NCI-H1930 (cell line): ENCODE measurements at regions not wholly inside any gene's neighbourhood (a gene's known extent, or its start where the extent isn't known, plus 50 kb on each side); places are given as distances from the start of the nearest gene placed in this dataset.
"Not testable (repeated sequence)": the region's sequence is repeated elsewhere in the genome, so short reads cannot be mapped to it uniquely, and the experiment has no call there.

Experiments
- DNase-seq, 2 experiments: peaks; one replicate each; lab custom pipeline; 2025; lab: John Stamatoyannopoulos, UW

- no peak for DNase-seq
Measured at GRCh38 chr16:75837681-75838080, 111.4 kb upstream of the CPHXL start.

DNA sequence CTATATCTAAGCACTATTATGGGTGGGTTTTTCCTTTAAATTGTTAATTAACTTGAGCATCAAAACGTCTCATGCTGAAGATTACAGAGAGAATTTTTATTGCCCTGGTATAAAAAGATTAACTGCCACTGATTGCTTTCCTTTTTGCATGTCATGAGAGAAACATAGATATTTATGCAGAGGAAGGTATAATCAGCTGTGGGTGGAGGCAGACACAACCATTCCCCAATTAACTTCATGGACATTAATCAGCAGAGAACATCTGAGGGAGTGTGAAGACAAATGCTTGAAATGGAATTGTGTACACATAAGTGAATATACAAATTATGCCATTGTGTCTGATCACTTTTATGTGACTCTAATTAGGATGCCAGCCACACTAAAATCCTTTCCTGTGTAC, 115.2 kb upstream of the CPHXL start:
- DNase-seq, result no peak

GRCh38 chr16:75847172-75847571, 120.9 kb upstream of the CPHXL start:
- no peak for DNase-seq

- DNase-seq, result no peak
Measured at GRCh38 chr16:75854152-75854551, 127.9 kb upstream of the CPHXL start.

GRCh38 chr16:75860326-75861053, 134.2 kb upstream of the CPHXL start:
- no peak for DNase-seq

- DNase-seq, result no peak
Measured at GRCh38 chr16:75861311-75862097, 135.2 kb upstream of the CPHXL start.

GRCh38 chr16:75862098-75862386, 135.8 kb upstream of the CPHXL start:
- no peak for DNase-seq

- DNase-seq, result no peak
Measured at GRCh38 chr16:75864243-75864642, 138.0 kb upstream of the CPHXL start.

DNA sequence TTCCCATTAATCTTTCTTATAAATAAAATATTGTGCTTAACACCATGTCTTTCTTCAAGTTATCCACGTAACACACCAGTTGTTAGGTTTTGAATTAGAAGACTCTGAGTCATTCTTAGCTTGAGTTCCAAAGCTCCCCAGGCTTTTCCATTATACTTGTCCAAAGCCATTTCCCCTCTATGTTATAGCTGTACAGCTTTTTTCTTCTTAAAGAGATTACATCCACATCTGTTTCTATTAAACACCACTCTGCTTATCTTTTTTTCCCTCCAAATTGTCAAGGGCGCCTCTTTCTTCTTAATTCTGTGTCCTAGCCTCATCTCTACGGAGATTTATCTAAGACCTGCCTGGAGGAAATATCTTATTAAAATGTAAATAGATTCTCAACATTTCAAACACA, 139.4 kb upstream of the CPHXL start:
- no peak for DNase-seq

DNA sequence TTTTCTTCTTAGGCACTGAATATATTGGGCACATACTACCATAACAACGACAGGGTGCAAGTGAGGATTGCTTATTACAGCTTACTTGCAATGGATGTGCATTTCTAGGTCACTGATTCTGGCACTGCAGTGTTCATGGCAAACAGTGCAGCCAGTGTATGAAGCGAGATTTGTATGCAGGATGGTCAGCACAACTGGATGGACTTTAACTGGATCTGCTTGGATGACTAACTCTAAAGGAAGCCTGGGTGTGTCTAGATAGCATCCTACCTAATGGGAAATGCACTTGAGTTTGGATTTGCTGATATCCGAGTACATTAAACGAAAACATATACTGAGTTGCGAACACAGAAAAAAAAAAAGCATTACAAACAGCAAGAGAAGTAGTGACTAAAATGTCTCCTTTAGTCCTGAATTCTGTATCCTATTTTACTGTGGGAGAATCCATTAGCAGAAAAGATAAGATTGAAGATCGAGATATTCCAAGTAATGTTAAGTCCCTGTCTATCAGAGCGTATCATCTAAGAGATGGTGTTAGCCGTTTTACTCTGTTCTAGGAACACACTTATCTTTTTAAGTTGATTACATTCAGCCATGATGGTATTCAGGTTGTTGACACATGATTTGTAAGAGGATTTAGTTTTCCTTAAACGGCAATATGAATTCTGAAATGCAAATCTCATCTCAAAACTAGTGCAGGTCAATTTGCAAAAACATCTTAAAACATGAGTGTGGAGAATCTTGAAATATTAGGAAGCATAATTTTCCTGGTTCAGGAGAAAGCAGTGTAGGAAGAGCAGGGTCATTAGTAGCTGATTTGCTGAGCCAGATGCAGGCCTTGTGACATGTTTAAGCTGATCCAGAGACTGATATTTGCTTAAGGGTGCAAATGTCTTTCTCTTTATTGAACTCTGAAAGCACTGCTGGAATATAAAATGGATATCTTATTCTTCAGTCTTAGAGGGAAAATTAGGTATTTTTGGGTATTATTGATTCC, 142.6 kb upstream of the CPHXL start:
- DNase-seq, result no peak

- not testable (repeated sequence) for DNase-seq
Measured at GRCh38 chr16:75881280-75881679, 155.0 kb upstream of the CPHXL start.

DNA sequence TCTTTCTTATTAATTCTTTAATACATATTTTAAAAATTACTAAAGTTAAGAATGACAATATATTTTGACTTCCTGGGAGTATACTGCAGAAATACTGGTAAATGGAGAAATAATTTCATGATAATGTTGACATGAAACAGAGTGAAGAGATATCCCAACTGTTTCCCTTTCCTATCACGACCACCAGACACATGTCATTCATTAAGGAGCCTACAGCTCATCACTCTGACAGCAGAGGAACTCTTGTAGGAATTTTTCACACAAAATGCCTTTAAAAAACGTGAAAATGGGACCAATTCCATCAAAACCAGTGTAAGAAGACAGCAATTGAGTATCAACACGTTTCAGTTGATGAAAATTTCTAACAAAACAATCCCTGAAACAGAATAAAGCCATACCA, 172.9 kb upstream of the CPHXL start:
- no peak for DNase-seq

DNA sequence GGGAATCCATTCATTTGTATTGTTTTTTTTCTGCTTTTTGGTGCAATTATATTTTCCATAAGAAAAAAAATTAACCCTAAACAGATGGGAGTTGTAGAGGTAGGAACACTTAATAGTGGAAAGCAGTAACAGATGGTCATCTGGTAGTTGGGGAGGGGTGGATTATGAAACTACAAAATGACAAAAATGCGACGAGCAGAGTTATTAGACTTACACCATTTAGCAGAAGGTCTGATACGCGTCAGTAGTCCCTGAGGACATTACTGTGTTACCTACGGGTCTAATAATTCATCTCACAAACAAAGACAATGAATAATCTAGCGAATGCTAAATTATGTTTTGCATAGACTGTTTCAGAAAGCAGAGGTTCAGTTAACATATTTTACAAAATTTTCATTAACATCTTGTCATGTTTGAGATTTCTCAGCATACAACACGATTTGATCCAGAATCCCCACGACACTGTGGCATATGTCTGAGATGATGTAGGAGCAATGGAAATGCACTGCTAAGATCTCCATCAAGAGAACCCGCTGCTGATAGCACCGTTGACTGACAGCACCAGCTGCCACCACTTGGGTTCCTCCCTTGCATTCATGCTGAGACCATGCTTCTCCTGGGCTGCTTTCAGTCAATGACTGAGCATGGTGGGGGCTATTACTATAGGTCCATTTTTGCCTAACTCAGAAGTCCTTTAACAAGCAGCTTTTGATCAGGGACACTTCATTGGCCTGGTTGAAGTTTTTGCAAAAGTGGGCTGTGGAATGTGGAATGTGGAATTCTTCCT, 182.2 kb upstream of the CPHXL start:
- DNase-seq, result no peak

GRCh38 chr16:75909746-75910145, 183.5 kb upstream of the CPHXL start:
- DNase-seq, result no peak

DNA sequence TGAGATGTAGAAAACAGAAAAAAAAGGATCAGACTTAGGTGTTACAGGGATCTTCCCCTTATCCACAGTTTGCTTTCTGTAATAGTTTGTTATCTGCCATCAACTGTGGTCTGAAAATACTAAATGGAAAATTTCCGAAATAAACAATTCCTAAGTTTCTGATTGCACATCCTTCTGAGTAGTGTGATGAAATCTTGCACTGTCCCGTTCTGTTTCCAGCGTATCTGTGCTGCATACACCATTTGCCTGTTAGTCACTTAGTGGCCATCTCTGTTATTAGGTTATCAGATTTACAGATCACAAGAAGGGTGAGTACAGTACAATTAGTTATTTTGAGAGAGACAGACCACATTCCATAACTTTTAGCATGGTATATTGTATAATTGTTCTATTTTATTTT, 185.6 kb upstream of the CPHXL start:
- no peak for DNase-seq

DNA sequence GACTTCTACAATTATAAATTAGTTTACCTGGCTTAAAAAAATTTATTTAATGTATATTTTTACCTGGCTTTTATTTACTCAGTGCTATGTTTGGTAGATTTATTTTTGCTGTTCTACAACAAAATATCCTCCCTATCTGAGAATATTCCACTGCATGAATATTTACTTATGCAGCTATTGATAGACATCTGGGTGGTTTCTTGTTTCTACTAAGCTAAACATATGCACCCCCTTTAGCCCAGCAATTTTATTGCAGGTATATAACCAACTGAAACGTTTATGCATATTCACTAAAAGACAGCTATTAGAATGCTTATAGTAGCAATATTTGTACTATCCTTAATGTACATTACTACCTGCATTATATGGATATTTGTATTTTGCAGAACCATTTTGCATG, 187.7 kb upstream of the CPHXL start:
- no peak for DNase-seq

DNA sequence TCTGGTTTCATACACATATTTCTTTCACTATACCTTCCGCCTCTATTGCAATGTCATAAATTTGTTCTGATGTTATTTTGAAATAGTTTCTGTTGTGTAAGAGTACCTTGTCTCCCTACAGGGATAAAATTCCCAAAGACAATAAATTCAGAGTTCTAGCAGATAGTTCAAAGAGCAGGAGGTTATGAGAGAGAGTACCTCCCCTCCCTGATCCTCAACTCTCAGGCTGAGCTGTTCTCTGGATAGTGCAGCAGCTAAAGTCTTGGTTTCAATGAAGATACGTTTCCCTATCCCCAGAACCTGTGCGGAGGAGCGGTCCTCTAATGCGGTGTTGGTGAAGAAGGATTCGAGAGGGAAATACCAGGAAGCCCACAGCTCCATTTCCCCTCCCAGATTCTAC, 190.2 kb upstream of the CPHXL start:
- no peak for DNase-seq

GRCh38 chr16:75918109-75918508, 191.8 kb upstream of the CPHXL start:
- DNase-seq, result no peak

DNA sequence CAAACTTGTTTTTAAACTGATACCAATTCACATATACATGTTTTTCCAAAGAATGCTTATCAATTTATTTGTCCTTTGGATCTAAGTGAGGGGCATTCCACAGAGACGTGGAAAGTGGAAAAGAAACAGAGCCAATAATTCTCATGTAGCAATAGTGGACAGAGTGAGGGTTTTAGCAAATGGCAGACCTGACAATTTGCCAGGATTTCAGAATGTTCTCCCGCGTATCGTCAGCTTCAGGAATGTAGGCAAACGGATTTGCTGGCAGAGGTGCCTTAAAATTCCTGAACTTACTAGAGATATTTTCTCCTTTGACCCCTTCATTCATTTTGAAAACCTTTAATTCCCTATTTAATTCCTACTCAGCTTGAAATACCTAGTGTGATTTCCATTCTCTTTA, 193.4 kb upstream of the CPHXL start:
- no peak for DNase-seq

GRCh38 chr16:75921281-75921680, 195.0 kb upstream of the CPHXL start:
- no peak for DNase-seq

- DNase-seq, result no peak
Measured at GRCh38 chr16:75922250-75922649, 196.0 kb upstream of the CPHXL start.

DNA sequence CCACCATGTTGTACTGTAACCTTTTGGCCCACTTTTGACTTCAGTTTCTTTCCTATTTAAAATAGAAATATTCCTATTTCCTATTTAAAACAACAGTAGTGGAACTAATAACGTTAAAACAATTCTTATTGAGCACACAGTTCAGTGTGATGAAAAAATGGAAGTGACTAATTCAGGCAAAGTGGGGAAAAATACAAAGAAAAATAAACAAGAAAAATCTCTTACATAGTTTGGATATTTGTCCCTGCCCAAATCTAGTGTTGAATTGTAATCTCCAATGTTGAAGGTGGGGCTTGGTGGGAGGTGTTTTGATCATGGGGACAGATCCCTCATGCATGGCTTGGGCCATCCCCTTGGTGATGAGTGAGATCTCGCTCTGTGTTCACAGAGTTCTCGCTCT, 198.1 kb upstream of the CPHXL start:
- no peak for DNase-seq
